Adipocyte (in vitro differentiated cells): ENCODE measurements at regions not wholly inside any gene's neighbourhood (a gene's known extent, or its start where the extent isn't known, plus 50 kb on each side); places are given as distances from the start of the nearest gene placed in this dataset.

ENCODE experiments used
- DNase-seq: peaks from one replicate; pipeline ENCODE4 v3.0.0-alpha.2; 2015; ENCODE audit warnings: low read depth
- H3K27me3 ChIP-seq: replicated peaks from 2 replicates; pipeline ENCODE4 v1.7.0; 2013; ENCODE audit warnings: mild to moderate bottlenecking, low read length, moderate library complexity; ENCODE audit not compliant: control insufficient read depth, insufficient read depth
- H3K36me3 ChIP-seq: 2 replicates; pipeline ENCODE4 v1.7.0; 2013; ENCODE audit warnings: low read length, mild to moderate bottlenecking, moderate library complexity; ENCODE audit not compliant: control insufficient read depth, insufficient read depth, severe bottlenecking
- H3K4me1 ChIP-seq: 2 replicates; pipeline ENCODE4 v1.7.0; 2013; ENCODE audit warnings: mild to moderate bottlenecking, low read length, moderate library complexity; ENCODE audit not compliant: control insufficient read depth, insufficient read depth
- H3K4me3 ChIP-seq: 2 replicates; pipeline ENCODE4 v1.7.0; 2013; ENCODE audit warnings: mild to moderate bottlenecking, low read length, moderate library complexity
- H3K9ac ChIP-seq: 2 replicates; pipeline ENCODE4 v1.7.0; 2013; ENCODE audit warnings: mild to moderate bottlenecking, low read length, moderate library complexity
- H3K9me3 ChIP-seq: 2 replicates; pipeline ENCODE4 v1.7.0; 2013; ENCODE audit warnings: mild to moderate bottlenecking, low read length, moderate library complexity; ENCODE audit not compliant: control insufficient read depth

GRCh38 chr7:94272821-94273583 is 121.7 kb upstream of the COL1A2 start:
- peak; percentile 30 for DNase-seq
- Histone ChIP-seq H3K4me1 (peaks cover 3% of the 10 kb centered on the region), H3K9ac (no peak overlapping the region), H3K9me3 (no peaks in the 10 kb centered on the region), H3K36me3 (no peaks in the 10 kb centered on the region), H3K27me3 (no peaks in the 10 kb centered on the region), H3K4me3 (no peak overlapping the region)

- Histone ChIP-seq H3K4me3 (no peak overlapping the region), H3K27me3 (no peaks in the 10 kb centered on the region), H3K4me1 (peaks cover 3% of the 10 kb centered on the region), H3K9ac (no peak overlapping the region), H3K9me3 (no peaks in the 10 kb centered on the region), H3K36me3 (no peaks in the 10 kb centered on the region)
- no peak for DNase-seq
These were observed 119.9 kb upstream of the COL1A2 start for GRCh38 chr7:94274828-94275227.

DNA sequence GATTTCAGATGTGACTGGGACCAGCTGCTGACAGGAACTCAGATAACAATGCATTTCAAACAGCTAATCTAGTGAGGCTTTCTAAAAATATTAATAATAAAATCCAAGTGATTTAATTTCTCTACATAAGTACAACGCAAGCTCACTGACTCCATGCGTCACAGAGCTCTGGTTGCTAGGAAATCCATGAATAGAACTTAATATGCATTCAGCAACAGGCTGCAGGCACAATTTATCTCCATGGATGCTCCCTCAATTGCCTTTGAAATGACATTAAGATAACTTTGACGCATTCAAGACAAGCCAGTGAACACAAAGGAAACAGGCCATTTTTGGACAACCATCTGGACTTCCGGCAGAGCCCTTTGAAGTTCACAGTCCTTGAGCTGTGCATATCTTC is 118.7 kb upstream of the COL1A2 start:
- Histone ChIP-seq H3K4me3 (no peak overlapping the region), H3K9ac (no peak overlapping the region), H3K27me3 (no peaks in the 10 kb centered on the region), H3K4me1 (peaks cover 3% of the 10 kb centered on the region), H3K36me3 (no peaks in the 10 kb centered on the region), H3K9me3 (no peaks in the 10 kb centered on the region)
- DNase-seq, result no peak

GRCh38 chr7:94276795-94277194 is 117.9 kb upstream of the COL1A2 start:
- Histone ChIP-seq H3K36me3 (no peaks in the 10 kb centered on the region), H3K4me1 (peaks cover 6% of the 10 kb centered on the region), H3K27me3 (no peaks in the 10 kb centered on the region), H3K9ac (no peak overlapping the region), H3K9me3 (no peaks in the 10 kb centered on the region), H3K4me3 (no peak overlapping the region)
- peak; percentile 78 for DNase-seq

DNA sequence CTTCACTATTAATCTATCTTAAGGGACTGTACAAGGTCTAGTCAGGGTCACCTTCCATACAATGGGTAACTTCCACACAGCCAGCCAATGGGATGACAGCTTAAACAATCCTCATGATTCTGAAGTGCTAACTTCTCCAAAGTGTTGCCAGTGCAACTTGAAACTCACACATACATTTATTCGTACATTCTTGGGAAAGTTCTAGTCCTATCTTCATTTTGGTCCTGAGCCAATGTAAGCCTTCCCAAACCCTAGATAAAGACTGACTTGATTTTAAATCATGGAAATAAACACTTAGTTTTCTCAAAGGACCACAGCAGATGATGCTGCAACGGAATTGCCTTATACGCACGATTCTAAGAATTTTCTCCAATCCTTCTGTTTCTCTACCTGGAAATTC is 117.5 kb upstream of the COL1A2 start:
- Histone ChIP-seq H3K9me3 (no peaks in the 10 kb centered on the region), H3K4me3 (no peak overlapping the region), H3K9ac (no peak overlapping the region), H3K4me1 (peaks cover 10% of the 10 kb centered on the region), H3K27me3 (no peaks in the 10 kb centered on the region), H3K36me3 (no peaks in the 10 kb centered on the region)
- no peak for DNase-seq

DNA sequence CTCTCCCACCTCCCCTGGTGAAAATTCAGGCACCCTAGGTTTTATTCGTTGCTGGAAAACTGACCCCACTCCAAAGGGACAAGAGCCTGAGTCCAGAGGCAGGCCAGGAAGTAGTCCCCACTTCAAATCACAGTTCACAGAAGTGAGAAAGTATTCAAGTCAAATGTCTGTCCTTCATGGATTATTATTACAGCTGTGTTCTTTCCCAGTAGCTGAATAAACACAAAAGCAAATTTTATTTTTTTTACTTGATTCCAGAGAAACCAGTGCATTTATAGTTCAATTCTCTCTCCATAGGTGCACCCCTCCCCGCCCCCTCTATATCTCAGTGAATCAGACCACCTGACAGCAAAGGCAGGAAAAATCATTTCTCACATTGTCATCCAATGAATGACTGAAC is 113.8 kb upstream of the COL1A2 start:
- Histone ChIP-seq H3K36me3 (no peaks in the 10 kb centered on the region), H3K27me3 (no peaks in the 10 kb centered on the region), H3K4me3 (no peak overlapping the region), H3K4me1 (peaks cover 35% of the 10 kb centered on the region), H3K9me3 (no peaks in the 10 kb centered on the region), H3K9ac (no peak overlapping the region)
- no peak for DNase-seq

DNA sequence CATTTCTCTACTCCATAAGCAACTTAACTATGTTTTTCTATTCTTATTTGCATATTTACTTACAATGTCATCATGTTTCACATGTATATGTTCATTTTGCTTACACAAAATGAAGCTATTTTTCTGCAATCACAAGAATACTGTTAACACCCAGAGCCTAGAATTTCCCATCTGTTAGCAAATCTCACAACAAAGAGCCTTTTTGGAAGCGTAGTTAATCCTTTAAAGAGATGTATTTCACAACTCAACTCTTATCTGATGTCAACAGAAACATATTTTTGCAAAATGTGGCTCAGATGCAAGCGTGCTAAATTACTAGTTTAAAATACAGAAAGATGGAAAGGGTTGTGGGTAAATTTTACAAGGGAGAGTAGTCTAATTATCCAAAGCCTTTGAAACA is 110.6 kb upstream of the COL1A2 start:
- Histone ChIP-seq H3K27me3 (no peaks in the 10 kb centered on the region), H3K9me3 (no peaks in the 10 kb centered on the region), H3K9ac (no peak overlapping the region), H3K4me1 (peaks cover 50% of the 10 kb centered on the region), H3K4me3 (no peak overlapping the region), H3K36me3 (no peaks in the 10 kb centered on the region)
- DNase-seq, result peak; percentile 36

- Histone ChIP-seq H3K36me3 (no peaks in the 10 kb centered on the region), H3K9ac (no peak overlapping the region), H3K9me3 (no peaks in the 10 kb centered on the region), H3K4me3 (no peak overlapping the region), H3K27me3 (no peaks in the 10 kb centered on the region), H3K4me1 (peaks cover 66% of the 10 kb centered on the region)
- DNase-seq, result peak; percentile 72
These were observed 108.6 kb upstream of the COL1A2 start for GRCh38 chr7:94286111-94286510.

DNA sequence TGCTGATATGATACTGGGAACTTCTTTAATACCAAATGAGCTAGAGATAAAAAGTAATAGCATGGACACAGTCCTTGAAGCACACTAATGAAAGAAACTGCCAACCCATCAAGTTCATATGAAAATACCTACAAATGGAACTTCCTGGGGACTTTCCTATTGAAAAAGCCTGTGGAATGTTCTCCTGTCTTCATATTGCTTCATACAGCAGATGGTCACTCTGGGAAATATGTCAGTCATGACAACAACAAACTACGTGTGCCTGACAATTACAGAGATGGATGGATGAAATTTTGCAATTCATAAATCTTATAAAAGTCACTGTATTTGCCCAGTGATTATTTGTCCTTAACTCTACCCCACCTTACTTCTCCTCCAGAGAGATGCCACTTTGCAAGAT is 106.6 kb upstream of the COL1A2 start:
- Histone ChIP-seq H3K4me1 (peaks cover 52% of the 10 kb centered on the region), H3K36me3 (no peaks in the 10 kb centered on the region), H3K27me3 (no peaks in the 10 kb centered on the region), H3K9ac (peak overlapping the region; percentile 23), H3K9me3 (no peaks in the 10 kb centered on the region), H3K4me3 (no peak overlapping the region)
- DNase-seq, result peak; percentile 50

- peak; percentile 95 for DNase-seq
- Histone ChIP-seq H3K36me3 (no peaks in the 10 kb centered on the region), H3K27me3 (no peaks in the 10 kb centered on the region), H3K4me1 (peaks cover 49% of the 10 kb centered on the region), H3K4me3 (no peak overlapping the region), H3K9ac (peak overlapping the region; percentile 46), H3K9me3 (no peaks in the 10 kb centered on the region)
These were observed 105.6 kb upstream of the COL1A2 start for GRCh38 chr7:94289071-94289470.

- no peak for DNase-seq
- Histone ChIP-seq H3K4me1 (peaks cover 63% of the 10 kb centered on the region), H3K4me3 (peak overlapping the region; percentile 77), H3K9ac (peak overlapping the region; percentile 95), H3K27me3 (no peaks in the 10 kb centered on the region), H3K9me3 (no peaks in the 10 kb centered on the region), H3K36me3 (no peaks in the 10 kb centered on the region)
These were observed 100.1 kb upstream of the COL1A2 start for GRCh38 chr7:94294471-94295131.
